ENCODE measurements at regions not wholly inside any gene's neighbourhood (a gene's known extent, or its start where the extent isn't known, plus 50 kb on each side); places are given as distances from the start of the nearest gene placed in this dataset.

DNA sequence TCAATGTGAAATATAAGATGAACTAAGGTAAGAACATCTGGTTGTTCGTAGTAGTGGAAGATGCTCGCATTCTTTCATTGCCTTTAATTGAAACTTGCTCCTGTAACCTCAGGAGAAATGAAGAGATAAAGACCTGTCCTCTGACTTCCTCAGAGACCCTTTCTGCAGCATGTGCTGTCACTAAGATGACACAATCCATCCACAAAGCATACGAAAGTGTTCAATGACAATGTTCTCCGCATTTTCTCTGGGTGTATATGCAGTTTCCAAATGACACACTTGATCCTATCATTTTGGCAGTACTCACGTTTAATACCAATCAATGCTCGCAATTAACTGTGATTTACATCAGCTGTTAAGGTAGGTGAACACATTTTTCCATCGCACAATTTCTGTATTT, 65.8 kb downstream of the PRL start:
- no CpG with 5 or more reads among the region's 7 CpGs for WGBS (ENCODE audit: insufficient coverage, insufficient read length)
- H3K9me3 ChIP-seq (ENCODE audit: control insufficient read depth, insufficient read depth, low read length): no peaks in the 10 kb centered on the region
- no peaks in the 10 kb centered on the region for H3K4me1 ChIP-seq (ENCODE audit: control insufficient read depth, insufficient read depth, low read length)

DNA sequence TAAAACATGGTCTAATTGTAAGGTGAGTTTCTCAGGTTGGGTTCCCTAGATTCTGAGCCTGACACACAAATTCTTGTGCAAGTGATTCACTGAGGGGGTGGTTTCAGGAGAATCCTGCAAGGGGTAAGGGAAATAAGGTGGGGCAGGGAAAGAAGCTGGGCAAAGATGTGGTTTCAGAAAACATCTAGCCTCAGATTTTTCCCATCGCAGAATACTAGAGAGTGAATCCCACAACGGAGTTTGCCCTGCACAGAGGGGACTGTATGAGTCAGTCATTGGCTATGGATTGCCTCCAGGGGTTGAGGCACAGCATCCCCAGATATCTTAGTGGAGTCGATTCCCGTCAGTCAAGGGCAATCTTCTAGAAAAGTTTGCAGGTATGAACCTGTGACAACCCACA, 65.2 kb downstream of the PRL start:
- no peak for DNase-seq (ENCODE audit: low read depth, low spot score)
- Histone ChIP-seq H3K36me3 (ENCODE audit: control insufficient read depth, insufficient read depth, low read length) (no peaks in the 10 kb centered on the region), H3K27ac (ENCODE audit: low read length) (no peak overlapping the region), H3K4me3 (ENCODE audit: low read length) (no peak overlapping the region), H3K9me3 (ENCODE audit: control insufficient read depth, insufficient read depth, low read length) (no peaks in the 10 kb centered on the region), H3K4me1 (ENCODE audit: control insufficient read depth, insufficient read depth, low read length) (no peaks in the 10 kb centered on the region), H3K27me3 (ENCODE audit: control insufficient read depth, insufficient read depth, low read length) (no peaks in the 10 kb centered on the region)
- no CpG with 5 or more reads among the region's 4 CpGs for WGBS (ENCODE audit: insufficient coverage, insufficient read length)

More for the DNA sequence above, 65.8 kb downstream of the PRL start:
- no peak for DNase-seq (ENCODE audit: low read depth, low spot score)
- H3K27me3 ChIP-seq (ENCODE audit: control insufficient read depth, insufficient read depth, low read length): no peaks in the 10 kb centered on the region
- H3K27ac ChIP-seq (ENCODE audit: low read length): no peak overlapping the region
- H3K4me3 ChIP-seq (ENCODE audit: low read length): no peak overlapping the region
- H3K36me3 ChIP-seq (ENCODE audit: control insufficient read depth, insufficient read depth, low read length): no peaks in the 10 kb centered on the region

DNA sequence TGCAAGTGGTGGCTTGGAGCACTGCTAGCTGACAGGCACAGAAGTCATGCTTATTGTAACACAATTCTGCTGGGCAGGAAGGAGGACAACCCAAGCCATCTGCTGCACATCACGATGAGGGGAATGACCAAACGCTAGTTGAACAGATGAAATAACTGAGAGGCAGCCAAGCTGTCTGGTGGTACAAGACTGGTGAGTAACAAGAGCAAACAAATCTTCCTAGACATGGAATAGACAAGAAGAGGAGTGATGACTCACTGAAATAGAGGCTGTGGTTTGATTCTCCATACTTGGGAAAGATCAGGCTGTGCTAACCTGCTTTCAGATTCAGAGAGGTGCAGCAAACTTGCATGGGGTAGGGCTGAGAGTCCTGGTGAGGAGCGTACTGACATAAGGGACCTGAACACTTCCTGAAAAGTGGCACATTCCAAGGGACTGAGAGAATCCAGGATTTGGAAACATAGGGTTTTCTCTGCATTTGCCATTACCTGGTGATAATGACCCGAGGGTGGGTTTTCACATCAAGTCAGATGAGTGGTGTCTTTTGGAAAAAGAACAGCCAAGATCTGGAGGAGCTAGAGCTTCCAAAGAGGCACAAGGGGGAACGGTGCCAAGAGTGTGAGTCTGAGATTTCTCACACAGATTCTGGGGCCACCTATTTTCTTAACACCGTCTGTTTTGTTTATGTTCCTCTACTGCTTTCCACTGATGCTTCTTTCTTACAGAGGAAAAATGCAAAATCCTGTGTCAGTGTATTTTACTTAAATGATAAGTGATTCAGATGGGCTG, 60.0 kb downstream of the PRL start:
- H3K27ac ChIP-seq (ENCODE audit: low read length): no peak overlapping the region

More for the DNA sequence above, 60.0 kb downstream of the PRL start:
- DNase-seq (ENCODE audit: low read depth, low spot score): no peak
- H3K9me3 ChIP-seq (ENCODE audit: control insufficient read depth, insufficient read depth, low read length): no peaks in the 10 kb centered on the region
- H3K36me3 ChIP-seq (ENCODE audit: control insufficient read depth, insufficient read depth, low read length): no peaks in the 10 kb centered on the region
- no peaks in the 10 kb centered on the region for H3K27me3 ChIP-seq (ENCODE audit: control insufficient read depth, insufficient read depth, low read length)
- H3K4me1 ChIP-seq (ENCODE audit: control insufficient read depth, insufficient read depth, low read length): no peaks in the 10 kb centered on the region
- no CpG with 5 or more reads among the region's 6 CpGs for WGBS (ENCODE audit: insufficient coverage, insufficient read length)
- H3K4me3 ChIP-seq (ENCODE audit: low read length): no peak overlapping the region
